Adrenal gland (tissue), 5 donors: ENCODE measurements at regions not wholly inside any gene's neighbourhood (a gene's known extent, or its start where the extent isn't known, plus 50 kb on each side); places are given as distances from the start of the nearest gene placed in this dataset.

ENCODE experiments used
- POLR2A ChIP-seq, 2 donors: fragments of 450-650 bp; IDR thresholded peaks; one replicate each; pipeline ENCODE4 v1.6.1; 2017; ENCODE audit warnings: antibody characterized with exemption in 2 of 2, mild to moderate bottlenecking in 2 of 2, moderate library complexity in 1 of 2
- TF ChIP-seq, protein P1 (sequence below), 6 experiments: fragments of 450-650 bp in 4 of 6; fragments of 200-600 bp in 2 of 6; sonication (generic) in 1 of 6; IDR thresholded peaks; 1 replicate in 5 of 6; 2 replicates in 1 of 6; pipeline versions ENCODE4 v1.5.1 to v1.8.0; 2016 to 2021; ENCODE audit warnings: antibody characterized with exemption in 6 of 6, mild to moderate bottlenecking in 2 of 6, moderate library complexity in 1 of 6
- donor health status: DM: no; HTN: no; CAD: no.

DNA sequence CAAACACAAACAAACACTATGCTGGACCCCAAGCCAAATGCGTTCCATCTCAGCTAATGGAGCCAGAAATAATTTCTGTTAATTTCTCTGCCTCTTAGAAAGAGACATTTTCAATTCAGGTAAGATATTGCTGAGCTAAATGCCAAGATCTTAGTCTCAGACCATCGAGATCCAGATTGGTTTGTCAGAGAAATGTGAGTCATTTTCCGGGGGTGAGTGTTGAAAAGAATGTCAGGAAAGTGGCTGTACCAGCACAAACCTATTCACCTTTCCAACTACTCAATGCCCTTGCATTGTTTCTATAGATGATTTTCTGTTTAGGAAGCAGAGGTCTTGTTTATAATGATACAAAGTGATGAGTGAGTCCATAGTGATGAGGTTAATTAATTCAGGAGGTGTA is 266.8 kb upstream of the TSHZ3 start:
- TF ChIP-seq, protein P1, sequence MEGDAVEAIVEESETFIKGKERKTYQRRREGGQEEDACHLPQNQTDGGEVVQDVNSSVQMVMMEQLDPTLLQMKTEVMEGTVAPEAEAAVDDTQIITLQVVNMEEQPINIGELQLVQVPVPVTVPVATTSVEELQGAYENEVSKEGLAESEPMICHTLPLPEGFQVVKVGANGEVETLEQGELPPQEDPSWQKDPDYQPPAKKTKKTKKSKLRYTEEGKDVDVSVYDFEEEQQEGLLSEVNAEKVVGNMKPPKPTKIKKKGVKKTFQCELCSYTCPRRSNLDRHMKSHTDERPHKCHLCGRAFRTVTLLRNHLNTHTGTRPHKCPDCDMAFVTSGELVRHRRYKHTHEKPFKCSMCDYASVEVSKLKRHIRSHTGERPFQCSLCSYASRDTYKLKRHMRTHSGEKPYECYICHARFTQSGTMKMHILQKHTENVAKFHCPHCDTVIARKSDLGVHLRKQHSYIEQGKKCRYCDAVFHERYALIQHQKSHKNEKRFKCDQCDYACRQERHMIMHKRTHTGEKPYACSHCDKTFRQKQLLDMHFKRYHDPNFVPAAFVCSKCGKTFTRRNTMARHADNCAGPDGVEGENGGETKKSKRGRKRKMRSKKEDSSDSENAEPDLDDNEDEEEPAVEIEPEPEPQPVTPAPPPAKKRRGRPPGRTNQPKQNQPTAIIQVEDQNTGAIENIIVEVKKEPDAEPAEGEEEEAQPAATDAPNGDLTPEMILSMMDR (IDR thresholded peaks at IDR 0.05): no peak
- no peak for TF ChIP-seq POLR2A (IDR thresholded peaks at IDR 0.05)
